HepG2 (cell line): ENCODE measurements at regions not wholly inside any gene's neighbourhood (a gene's known extent, or its start where the extent isn't known, plus 50 kb on each side); places are given as distances from the start of the nearest gene placed in this dataset.

Experiments used
- ESRRA ChIP-seq: sonication (generic); formaldehyde crosslinking; IDR thresholded peaks from 2 replicates; pipeline ENCODE4 v1.5.1; 2020; ENCODE audit warnings: mild to moderate bottlenecking, low read depth, missing genetic modification reagents
- KAT7 ChIP-seq: IDR thresholded peaks from 2 replicates; pipeline ENCODE4 v1.6.1; 2018; ENCODE audit warnings: borderline replicate concordance, missing compliant biosample characterization
- KDM3A ChIP-seq: IDR thresholded peaks from 2 replicates; pipeline ENCODE4 v1.6.1; 2018; ENCODE audit warnings: low read depth, missing compliant biosample characterization
- MNT ChIP-seq: fragments of 450-650 bp; IDR thresholded peaks from 2 replicates; pipeline ENCODE4 v1.6.1; 2016
- NCOA5 ChIP-seq: sonication (generic); formaldehyde crosslinking; IDR thresholded peaks from 2 replicates; pipeline ENCODE4 v1.4.0; 2020; ENCODE audit warnings: missing genetic modification reagents
- RBM22 ChIP-seq: fragments of 200-400 bp; formaldehyde crosslinking; optimal IDR thresholded peaks from 2 replicates; pipeline ENCODE3; 2017; ENCODE audit warnings: mild to moderate bottlenecking, low read length, moderate library complexity
- STAG1 ChIP-seq: sonication (generic); formaldehyde crosslinking; IDR thresholded peaks from 2 replicates; pipeline ENCODE4 v1.4.0; 2020; ENCODE audit warnings: missing genetic modification reagents
- TAF15 ChIP-seq: fragments of 200-400 bp; formaldehyde crosslinking; IDR thresholded peaks from one replicate; pipeline ENCODE4 v1.6.1; 2018; ENCODE audit warnings: mild to moderate bottlenecking, low read depth, low read length; ENCODE audit not compliant: poor library complexity, severe bottlenecking
- TIGD3 ChIP-seq: sonication (generic); formaldehyde crosslinking; IDR thresholded peaks from 2 replicates; pipeline ENCODE4 v1.5.1; 2020; ENCODE audit warnings: mild to moderate bottlenecking, missing genetic modification reagents, borderline replicate concordance
- ZBTB20 ChIP-seq: sonication (generic); formaldehyde crosslinking; IDR thresholded peaks from 2 replicates; pipeline ENCODE4 v1.8.1; 2023; ENCODE audit warnings: missing genetic modification reagents, low read depth, mild to moderate bottlenecking, borderline replicate concordance
- ZNF10 ChIP-seq: sonication (generic); formaldehyde crosslinking; IDR thresholded peaks from 2 replicates; pipeline ENCODE4 v1.4.0; 2020; ENCODE audit warnings: mild to moderate bottlenecking, low read depth, missing genetic modification reagents, borderline replicate concordance
- ZNF33A ChIP-seq: sonication (generic); formaldehyde crosslinking; IDR thresholded peaks from 2 replicates; pipeline ENCODE4 v1.5.1; 2020; ENCODE audit warnings: missing genetic modification reagents, mild to moderate bottlenecking, moderate library complexity, borderline replicate concordance
- ZNF549 ChIP-seq: sonication (generic); formaldehyde crosslinking; IDR thresholded peaks from 2 replicates; pipeline ENCODE4 v1.5.0; 2020; ENCODE audit warnings: missing genetic modification reagents
- ZNF572 ChIP-seq: sonication (generic); formaldehyde crosslinking; IDR thresholded peaks from 2 replicates; pipeline ENCODE4 v1.5.1; 2020; ENCODE audit warnings: mild to moderate bottlenecking, missing genetic modification reagents
- ZNF724P ChIP-seq: sonication (generic); formaldehyde crosslinking; IDR thresholded peaks from 2 replicates; pipeline ENCODE4 v1.8.0; 2022; ENCODE audit warnings: missing genetic modification reagents, borderline replicate concordance
- ZSCAN29 ChIP-seq: sonication (generic); formaldehyde crosslinking; conservative IDR thresholded peaks from 2 replicates; pipeline ENCODE4 v1.4.0; 2020; ENCODE audit warnings: mild to moderate bottlenecking, missing genetic modification reagents

- peak; percentile 73 for TF ChIP-seq STAG1 (CRISPR knock-in tag)
- TF ChIP-seq TAF15 = no peak
- peak; percentile 80 for TF ChIP-seq MNT
- TF ChIP-seq KDM3A = no peak
- no peak for TF ChIP-seq ZSCAN29 (CRISPR knock-in tag)
- no peak for TF ChIP-seq RBM22
- no peak for TF ChIP-seq ZNF549 (CRISPR knock-in tag)
- no peak for TF ChIP-seq ZNF724P (CRISPR knock-in tag)
- TF ChIP-seq NCOA5 (CRISPR knock-in tag) = no peak
- no peak for TF ChIP-seq KAT7
- TF ChIP-seq ESRRA (CRISPR knock-in tag) = no peak
- no peak for TF ChIP-seq TIGD3
- no peak for TF ChIP-seq ZNF33A (CRISPR knock-in tag)
- no peak for TF ChIP-seq ZNF10 (CRISPR knock-in tag)
- TF ChIP-seq ZNF572 = no peak
- no peak for TF ChIP-seq ZBTB20
Observed at GRCh38 chr19:34851277-34851804, 75.4 kb upstream of the ZNF30 start (continued).
